GM21529 (cell line): ENCODE measurements at regions not wholly inside any gene's neighbourhood (a gene's known extent, or its start where the extent isn't known, plus 50 kb on each side); places are given as distances from the start of the nearest gene placed in this dataset.
A peak's percentile ranks its signal among the peaks of the same experiment; 100 is the strongest.

Source experiments
- ATAC-seq: cut with Tn5 transposase; IDR thresholded peaks from one replicate; pipeline ENCODE4 v1.9.1; 2021; ENCODE audit not compliant: unreplicated experiment

GRCh38 chr5:34480810-34481528 lies 175.2 kb upstream of the RAI14 start:
- no peak for ATAC-seq

- ATAC-seq: no peak
Measured at GRCh38 chr5:34483442-34484033, 172.6 kb upstream of the RAI14 start.

- no peak for ATAC-seq
Measured at GRCh38 chr5:34484216-34484920, 171.8 kb upstream of the RAI14 start.

GRCh38 chr5:34485768-34486030 lies 170.4 kb upstream of the RAI14 start:
- no peak for ATAC-seq

GRCh38 chr5:34486160-34486848 lies 169.8 kb upstream of the RAI14 start:
- peak; percentile 78 for ATAC-seq

GRCh38 chr5:34486849-34487158 lies 169.3 kb upstream of the RAI14 start:
- ATAC-seq: no peak

- no peak for ATAC-seq
Measured at GRCh38 chr5:34487159-34487879, 168.8 kb upstream of the RAI14 start.

GRCh38 chr5:34487956-34488355 lies 168.2 kb upstream of the RAI14 start:
- no peak for ATAC-seq

- no peak for ATAC-seq
Measured at GRCh38 chr5:34488984-34489383, 167.1 kb upstream of the RAI14 start.

- no peak for ATAC-seq
Measured at GRCh38 chr5:34490506-34491250, 165.4 kb upstream of the RAI14 start.

- no peak for ATAC-seq
Measured at GRCh38 chr5:34491251-34491620, 164.9 kb upstream of the RAI14 start.

GRCh38 chr5:34494111-34494755 lies 161.9 kb upstream of the RAI14 start:
- no peak for ATAC-seq

- no peak for ATAC-seq
Measured at GRCh38 chr5:34495178-34495577, 160.9 kb upstream of the RAI14 start.

- ATAC-seq: no peak
Measured at GRCh38 chr5:34496260-34496691, 159.9 kb upstream of the RAI14 start.

- ATAC-seq: no peak
Measured at GRCh38 chr5:34496701-34497469, 159.2 kb upstream of the RAI14 start.

GRCh38 chr5:34497470-34497808 lies 158.7 kb upstream of the RAI14 start:
- no peak for ATAC-seq

- ATAC-seq: no peak
Measured at GRCh38 chr5:34498572-34498971, 157.6 kb upstream of the RAI14 start.

GRCh38 chr5:34499001-34499734 lies 157.0 kb upstream of the RAI14 start:
- ATAC-seq: peak; percentile 92
